PC-3 (cell line): ENCODE measurements at regions not wholly inside any gene's neighbourhood (a gene's known extent, or its start where the extent isn't known, plus 50 kb on each side); places are given as distances from the start of the nearest gene placed in this dataset.

ENCODE experiments used
- ATAC-seq: fragments of 200-7000 bp; cut with Tn5 transposase; 2 replicates; pipeline ENCODE4 v1.9.1; 2020; ENCODE audit warnings: mild to moderate bottlenecking, moderate library complexity
- BruUV-seq: library from RNA; stranded (reverse); fragments of 400-500 nt; replicated peaks from 2 replicates; lab custom pipeline; 2021; lab: Mats Ljungman, UMichigan
- CTCF ChIA-PET: fragments of 300-600 bp; sonication (Branson Sonifier 250); formaldehyde crosslinking; loops from one replicate; lab custom pipeline; 2022; ENCODE audit warnings: antibody characterized with exemption; lab: Charles Lee
- POLR2A ChIA-PET: fragments of 300-600 bp; sonication (Branson Sonifier 250); formaldehyde crosslinking; loops from one replicate; lab custom pipeline; 2022; ENCODE audit warnings: antibody characterized with exemption; ENCODE audit not compliant: unreplicated experiment; lab: Charles Lee
- DNase-seq: peaks from one replicate; pipeline ENCODE4 v3.0.0-alpha.2; 2015
- H2AFZ ChIP-seq: fragments of 300-600 bp; sonication (generic); 2 replicates; pipeline ENCODE4 v1.6.0; 2016; ENCODE audit warnings: antibody characterized with exemption, low read length
- H3F3A ChIP-seq: fragments of 300-600 bp; sonication (generic); one replicate; pipeline ENCODE4 v1.6.0; 2017; ENCODE audit warnings: antibody characterized with exemption, low read length, control low read depth, mild to moderate bottlenecking; ENCODE audit not compliant: unreplicated experiment
- H3K27ac ChIP-seq: fragments of 300-600 bp; sonication (generic); 2 replicates; pipeline ENCODE4 v1.5.1; 2016; ENCODE audit warnings: mild to moderate bottlenecking, low read length
- H3K27me3 ChIP-seq: fragments of 300-600 bp; sonication (generic); 2 replicates; pipeline ENCODE4 v1.6.1; 2016; ENCODE audit warnings: low read length, mixed read lengths
- H3K36me3 ChIP-seq: fragments of 300-600 bp; sonication (generic); 2 replicates; pipeline ENCODE4 v1.6.1; 2016; ENCODE audit warnings: low read depth, mixed run types, low read length, mixed read lengths
- H3K4me1 ChIP-seq: fragments of 300-600 bp; sonication (generic); 2 replicates; pipeline ENCODE4 v1.5.1; 2016; ENCODE audit warnings: low read length; ENCODE audit not compliant: insufficient read depth
- H3K4me2 ChIP-seq: fragments of 300-600 bp; sonication (generic); 2 replicates; pipeline ENCODE4 v1.6.0; 2016; ENCODE audit warnings: low read length
- H3K4me3 ChIP-seq: fragments of 300-600 bp; sonication (generic); 2 replicates; pipeline ENCODE4 v1.5.1; 2016; ENCODE audit warnings: mild to moderate bottlenecking, low read length, mixed read lengths
- H3K79me2 ChIP-seq: fragments of 300-600 bp; sonication (generic); 2 replicates; pipeline ENCODE4 v1.6.1; 2017; ENCODE audit warnings: low read length, mixed read lengths
- H3K9ac ChIP-seq: fragments of 300-600 bp; sonication (generic); 2 replicates; pipeline ENCODE4 v1.6.0; 2016; ENCODE audit warnings: mild to moderate bottlenecking, low read length
- H3K9me2 ChIP-seq: fragments of 300-600 bp; sonication (generic); replicated peaks from 2 replicates; pipeline ENCODE4 v1.6.1; 2016; ENCODE audit warnings: mixed run types, low read length, mixed read lengths
- H3K9me3 ChIP-seq: fragments of 300-600 bp; sonication (generic); 2 replicates; pipeline ENCODE4 v1.6.1; 2016; ENCODE audit warnings: low read length, mixed read lengths
- H4K20me1 ChIP-seq: fragments of 300-600 bp; sonication (generic); 2 replicates; pipeline ENCODE4 v1.6.1; 2016; ENCODE audit warnings: low read length, mixed read lengths
- EZH2 ChIP-seq: fragments of 300-600 bp; sonication (generic); IDR thresholded peaks from one replicate; pipeline ENCODE4 v1.6.1; 2017; ENCODE audit warnings: antibody characterized with exemption, mild to moderate bottlenecking, low read length; ENCODE audit not compliant: unreplicated experiment
- EZH2phosphoT487 ChIP-seq: fragments of 300-600 bp; sonication (generic); IDR thresholded peaks from 2 replicates; pipeline ENCODE4 v1.6.1; 2018; ENCODE audit warnings: mild to moderate bottlenecking, antibody characterized with exemption, low read length, borderline replicate concordance
- intact Hi-C: fragments of 100-400 bp; cut with micrococcal nuclease; formaldehyde crosslinking; loops from 2 replicates; pipeline ENCODE4 v1.9.0; 2023
- TF ChIP-seq, protein P1 (sequence below): fragments of 300-600 bp; sonication (generic); conservative IDR thresholded peaks from 2 replicates; pipeline ENCODE4 v1.5.1; 2017; ENCODE audit warnings: antibody characterized with exemption, low read depth, mild to moderate bottlenecking, low read length

DNA sequence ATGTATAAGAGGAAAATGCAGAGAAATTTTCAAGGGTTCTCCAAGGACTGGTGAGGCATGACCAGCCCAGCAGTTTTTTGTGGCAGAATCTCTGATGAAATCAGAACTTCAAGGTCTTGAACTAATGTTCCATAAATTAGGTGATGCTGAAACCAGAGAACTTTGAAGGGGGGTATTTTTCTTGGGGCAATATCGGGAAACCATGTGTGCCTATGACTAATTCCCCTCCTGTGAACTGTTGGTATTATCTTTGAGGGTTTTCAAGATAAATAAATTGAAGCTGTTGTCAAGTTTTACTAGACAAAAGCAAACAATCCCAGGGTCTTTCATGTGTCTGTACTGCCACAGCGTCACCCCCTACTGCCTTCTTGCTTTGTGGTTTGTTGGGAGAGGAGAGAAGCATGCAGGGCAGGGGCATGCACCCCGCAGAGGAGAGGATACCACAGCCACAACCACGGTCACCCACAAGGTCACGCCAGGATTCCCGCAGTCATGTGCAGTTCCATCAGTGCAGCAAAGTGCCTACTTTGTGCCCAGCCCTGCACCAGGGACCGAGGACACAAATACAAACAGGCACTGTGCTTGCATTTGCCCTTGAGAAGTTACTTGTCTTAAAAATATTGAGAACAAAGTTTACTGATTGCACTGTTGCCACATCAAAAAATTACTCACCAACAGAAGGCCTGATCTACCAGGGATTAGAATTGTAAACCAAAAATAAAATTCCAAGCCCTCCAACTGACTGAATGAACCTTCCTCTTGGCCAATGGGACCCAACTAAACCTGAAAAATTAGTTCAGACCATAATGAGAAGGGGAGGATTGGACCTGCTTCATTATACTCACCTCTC is 413.3 kb upstream of the TRIB2 start:
- Histone ChIP-seq H2AFZ (no peak overlapping the region), H3F3A (no peaks in the 10 kb centered on the region), H3K4me3 (no peak overlapping the region), H3K4me2 (peak overlapping the region; percentile 51), H3K9me2 (no peaks in the 10 kb centered on the region), H3K9me3 (no peaks in the 10 kb centered on the region), H3K79me2 (no peaks in the 10 kb centered on the region), H3K27me3 (no peaks in the 10 kb centered on the region), H4K20me1 (no peaks in the 10 kb centered on the region), H3K9ac (peak overlapping the region; percentile 34), H3K4me1 (peaks cover 41% of the 10 kb centered on the region), H3K27ac (peak overlapping the region; percentile 78), H3K36me3 (no peaks in the 10 kb centered on the region)
- DNase-seq (peak; percentile 87), ATAC-seq (peak; percentile 80)
- TF ChIP-seq, protein P1, sequence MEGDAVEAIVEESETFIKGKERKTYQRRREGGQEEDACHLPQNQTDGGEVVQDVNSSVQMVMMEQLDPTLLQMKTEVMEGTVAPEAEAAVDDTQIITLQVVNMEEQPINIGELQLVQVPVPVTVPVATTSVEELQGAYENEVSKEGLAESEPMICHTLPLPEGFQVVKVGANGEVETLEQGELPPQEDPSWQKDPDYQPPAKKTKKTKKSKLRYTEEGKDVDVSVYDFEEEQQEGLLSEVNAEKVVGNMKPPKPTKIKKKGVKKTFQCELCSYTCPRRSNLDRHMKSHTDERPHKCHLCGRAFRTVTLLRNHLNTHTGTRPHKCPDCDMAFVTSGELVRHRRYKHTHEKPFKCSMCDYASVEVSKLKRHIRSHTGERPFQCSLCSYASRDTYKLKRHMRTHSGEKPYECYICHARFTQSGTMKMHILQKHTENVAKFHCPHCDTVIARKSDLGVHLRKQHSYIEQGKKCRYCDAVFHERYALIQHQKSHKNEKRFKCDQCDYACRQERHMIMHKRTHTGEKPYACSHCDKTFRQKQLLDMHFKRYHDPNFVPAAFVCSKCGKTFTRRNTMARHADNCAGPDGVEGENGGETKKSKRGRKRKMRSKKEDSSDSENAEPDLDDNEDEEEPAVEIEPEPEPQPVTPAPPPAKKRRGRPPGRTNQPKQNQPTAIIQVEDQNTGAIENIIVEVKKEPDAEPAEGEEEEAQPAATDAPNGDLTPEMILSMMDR = no peak
- TF ChIP-seq EZH2 (no peak), EZH2phosphoT487 (no peak)
- CTCF ChIA-PET = no interaction called here
- no TSS peak for BruUV-seq
- POLR2A ChIA-PET = no interaction called here
- intact Hi-C loops = loop anchor here (1.0 to 5.0 kb wide), 3 partner anchors 17 to 471 kb away; no protein-coding TSS in a partner anchor

DNA sequence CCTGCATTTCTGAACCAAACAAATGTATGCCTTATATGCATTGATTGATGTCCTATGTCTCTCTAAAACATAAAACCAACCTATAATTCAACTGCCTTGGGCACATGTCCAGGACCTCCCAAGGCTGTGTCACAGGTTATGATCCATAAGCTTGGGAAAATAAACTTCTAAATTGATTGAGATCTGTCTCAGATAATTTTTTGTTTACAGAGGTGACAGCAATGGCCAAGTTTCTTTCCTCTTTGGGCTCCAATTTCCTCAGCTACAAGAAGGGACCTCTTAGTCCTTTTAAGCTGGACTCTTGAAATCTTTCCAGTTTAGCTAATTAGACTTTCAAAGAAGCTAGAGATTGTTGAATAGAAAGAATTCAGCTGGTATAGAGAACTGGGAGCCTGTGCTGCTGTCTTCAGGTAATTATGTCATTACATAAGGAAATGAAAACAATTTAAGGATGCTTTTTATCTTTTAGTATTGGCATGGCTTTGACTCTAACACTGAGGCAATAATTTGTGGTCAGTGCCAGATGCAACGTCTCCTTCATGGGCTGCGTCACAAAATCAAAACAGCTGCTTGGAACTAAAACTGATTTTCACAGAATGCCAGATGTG is 412.1 kb upstream of the TRIB2 start:
- H3K9me3 ChIP-seq = no peaks in the 10 kb centered on the region
- peaks cover 41% of the 10 kb centered on the region for H3K4me1 ChIP-seq
- intact Hi-C loops = loop anchor here (5.0 kb wide), 1 partner anchor 472 kb away; no protein-coding TSS in a partner anchor
- ATAC-seq = peak; percentile 11
- no peaks in the 10 kb centered on the region for H3K36me3 ChIP-seq
- ChIA-PET CTCF (no interaction called here), POLR2A (no interaction called here)
- no peaks in the 10 kb centered on the region for H3K27me3 ChIP-seq
- peak overlapping the region; percentile 51 for H3K4me2 ChIP-seq
- no peaks in the 10 kb centered on the region for H3F3A ChIP-seq
- H3K79me2 ChIP-seq = no peaks in the 10 kb centered on the region
- peak; percentile 76 for DNase-seq
- H3K9ac ChIP-seq = no peak overlapping the region; the same call in 1 of the 2 replicates
- H3K9me2 ChIP-seq = no peaks in the 10 kb centered on the region
- no peak overlapping the region for H2AFZ ChIP-seq
- no peak for TF ChIP-seq EZH2
- TF ChIP-seq EZH2phosphoT487 = no peak
- TF ChIP-seq, protein P1 = no peak
- no TSS peak for BruUV-seq
- peak overlapping the region; percentile 78 for H3K27ac ChIP-seq
- no peak overlapping the region for H3K4me3 ChIP-seq
- no peaks in the 10 kb centered on the region for H4K20me1 ChIP-seq
